Activated CD4-positive, alpha-beta T cell treated with anti-CD3 and anti-CD28 coated beads for 24 hours (primary cell): ENCODE measurements at regions not wholly inside any gene's neighbourhood (a gene's known extent, or its start where the extent isn't known, plus 50 kb on each side); places are given as distances from the start of the nearest gene placed in this dataset.

Experiments
- DNase-seq, 2 donors: peaks; one replicate each; pipeline ENCODE4 v3.0.0-alpha.2; 2020; ENCODE audit warnings: low read depth in 2 of 2

GRCh38 chr5:33241802-33242201, 199.0 kb upstream of the TARS1 start:
- no peak for DNase-seq

GRCh38 chr5:33242277-33242676, 198.5 kb upstream of the TARS1 start:
- no peak for DNase-seq

GRCh38 chr5:33244441-33245150, 196.2 kb upstream of the TARS1 start:
- no peak for DNase-seq

GRCh38 chr5:33254579-33254978, 186.2 kb upstream of the TARS1 start:
- no peak for DNase-seq

GRCh38 chr5:33257807-33258429, 182.8 kb upstream of the TARS1 start:
- no peak for DNase-seq

- no peak for DNase-seq
Observed at GRCh38 chr5:33258553-33258952, 182.2 kb upstream of the TARS1 start.

- DNase-seq, result no peak
Observed at GRCh38 chr5:33260098-33260497, 180.7 kb upstream of the TARS1 start.

GRCh38 chr5:33261305-33261704, 179.5 kb upstream of the TARS1 start:
- DNase-seq, result no peak

GRCh38 chr5:33261747-33262146, 179.0 kb upstream of the TARS1 start:
- DNase-seq, result no peak

- no peak for DNase-seq
Observed at GRCh38 chr5:33267801-33268200, 173.0 kb upstream of the TARS1 start.

GRCh38 chr5:33268374-33268773, 172.4 kb upstream of the TARS1 start:
- no peak for DNase-seq

- no peak for DNase-seq
Observed at GRCh38 chr5:33270671-33271070, 170.1 kb upstream of the TARS1 start.

GRCh38 chr5:33271606-33272005, 169.2 kb upstream of the TARS1 start:
- no peak for DNase-seq

GRCh38 chr5:33272288-33272687, 168.5 kb upstream of the TARS1 start:
- no peak for DNase-seq

GRCh38 chr5:33273985-33274384, 166.8 kb upstream of the TARS1 start:
- no peak for DNase-seq

GRCh38 chr5:33275391-33275790, 165.4 kb upstream of the TARS1 start:
- no peak for DNase-seq

- no peak for DNase-seq
Observed at GRCh38 chr5:33275921-33276627, 164.7 kb upstream of the TARS1 start.

- no peak for DNase-seq
Observed at GRCh38 chr5:33276628-33276950, 164.2 kb upstream of the TARS1 start.

- DNase-seq, result no peak
Observed at GRCh38 chr5:33277061-33277650, 163.6 kb upstream of the TARS1 start.

- DNase-seq, result no peak
Observed at GRCh38 chr5:33281431-33281843, 159.3 kb upstream of the TARS1 start.

- no peak for DNase-seq
Observed at GRCh38 chr5:33282157-33282556, 158.6 kb upstream of the TARS1 start.

GRCh38 chr5:33282696-33283095, 158.1 kb upstream of the TARS1 start:
- no peak for DNase-seq

GRCh38 chr5:33283243-33283642, 157.5 kb upstream of the TARS1 start:
- no peak for DNase-seq
